ENCODE measurements at regions not wholly inside any gene's neighbourhood (a gene's known extent, or its start where the extent isn't known, plus 50 kb on each side); places are given as distances from the start of the nearest gene placed in this dataset.

DNA sequence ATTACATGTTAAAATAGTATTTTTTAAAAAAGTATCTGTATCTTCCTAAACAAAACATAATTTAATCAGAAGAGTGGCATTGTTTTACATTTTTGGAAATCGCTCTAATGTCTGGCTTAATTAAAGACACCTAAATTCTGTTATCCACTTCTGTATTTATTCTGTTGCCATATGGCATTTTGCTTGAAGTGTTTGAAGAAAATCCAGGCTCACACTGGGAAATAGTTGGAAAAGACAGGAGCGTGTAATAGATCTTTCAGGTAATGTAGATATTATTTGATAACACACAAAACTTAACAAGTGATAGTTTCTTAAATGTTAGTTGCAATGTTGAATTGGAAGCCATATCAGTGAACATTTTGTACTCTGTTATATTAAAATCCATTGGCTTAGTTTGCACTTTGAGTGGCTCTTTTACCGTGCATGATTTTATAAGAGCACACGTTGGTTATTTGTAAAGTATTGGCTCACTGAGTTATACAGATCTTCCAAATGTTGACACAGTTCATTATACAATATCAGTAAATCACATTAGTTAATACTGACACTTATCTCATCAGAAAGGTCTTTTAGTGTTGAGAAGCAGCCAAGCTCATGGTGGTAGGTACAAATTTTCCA lies 128.4 kb upstream of the NPVF start:
- TF ChIP-seq, protein P1, sequence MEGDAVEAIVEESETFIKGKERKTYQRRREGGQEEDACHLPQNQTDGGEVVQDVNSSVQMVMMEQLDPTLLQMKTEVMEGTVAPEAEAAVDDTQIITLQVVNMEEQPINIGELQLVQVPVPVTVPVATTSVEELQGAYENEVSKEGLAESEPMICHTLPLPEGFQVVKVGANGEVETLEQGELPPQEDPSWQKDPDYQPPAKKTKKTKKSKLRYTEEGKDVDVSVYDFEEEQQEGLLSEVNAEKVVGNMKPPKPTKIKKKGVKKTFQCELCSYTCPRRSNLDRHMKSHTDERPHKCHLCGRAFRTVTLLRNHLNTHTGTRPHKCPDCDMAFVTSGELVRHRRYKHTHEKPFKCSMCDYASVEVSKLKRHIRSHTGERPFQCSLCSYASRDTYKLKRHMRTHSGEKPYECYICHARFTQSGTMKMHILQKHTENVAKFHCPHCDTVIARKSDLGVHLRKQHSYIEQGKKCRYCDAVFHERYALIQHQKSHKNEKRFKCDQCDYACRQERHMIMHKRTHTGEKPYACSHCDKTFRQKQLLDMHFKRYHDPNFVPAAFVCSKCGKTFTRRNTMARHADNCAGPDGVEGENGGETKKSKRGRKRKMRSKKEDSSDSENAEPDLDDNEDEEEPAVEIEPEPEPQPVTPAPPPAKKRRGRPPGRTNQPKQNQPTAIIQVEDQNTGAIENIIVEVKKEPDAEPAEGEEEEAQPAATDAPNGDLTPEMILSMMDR (conservative IDR thresholded peaks at IDR 0.05; ENCODE audit: low read depth, low read length) = no peak
- no peak overlapping the region for H3K4me3 ChIP-seq (ENCODE audit: low read depth, low read length)
- no peak for DNase-seq (ENCODE audit: low read depth)

DNA sequence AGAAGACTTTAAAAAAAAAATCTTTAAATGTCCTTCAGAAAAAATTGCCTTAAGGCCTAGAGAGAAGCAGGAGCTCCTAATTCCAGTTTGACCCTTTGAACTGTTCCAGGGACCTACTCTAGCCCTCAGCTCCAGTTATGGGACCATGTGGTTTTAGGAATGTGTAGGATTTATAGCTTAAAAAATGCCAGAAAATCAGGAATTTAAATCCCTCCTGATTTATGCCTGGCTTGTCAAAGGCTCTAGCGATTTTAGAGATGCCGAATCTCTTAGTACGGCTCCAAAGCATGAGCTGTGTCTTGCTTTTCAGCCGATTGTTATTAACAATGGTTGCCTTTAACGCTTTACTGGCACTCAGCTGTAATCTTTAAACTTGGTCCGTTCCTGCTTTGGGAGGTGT lies 130.6 kb upstream of the NPVF start:
- no peak overlapping the region for H3K4me3 ChIP-seq (ENCODE audit: low read depth, low read length)
- DNase-seq (ENCODE audit: low read depth) = no peak
- TF ChIP-seq, protein P1 (conservative IDR thresholded peaks at IDR 0.05; ENCODE audit: low read depth, low read length) = no peak

DNA sequence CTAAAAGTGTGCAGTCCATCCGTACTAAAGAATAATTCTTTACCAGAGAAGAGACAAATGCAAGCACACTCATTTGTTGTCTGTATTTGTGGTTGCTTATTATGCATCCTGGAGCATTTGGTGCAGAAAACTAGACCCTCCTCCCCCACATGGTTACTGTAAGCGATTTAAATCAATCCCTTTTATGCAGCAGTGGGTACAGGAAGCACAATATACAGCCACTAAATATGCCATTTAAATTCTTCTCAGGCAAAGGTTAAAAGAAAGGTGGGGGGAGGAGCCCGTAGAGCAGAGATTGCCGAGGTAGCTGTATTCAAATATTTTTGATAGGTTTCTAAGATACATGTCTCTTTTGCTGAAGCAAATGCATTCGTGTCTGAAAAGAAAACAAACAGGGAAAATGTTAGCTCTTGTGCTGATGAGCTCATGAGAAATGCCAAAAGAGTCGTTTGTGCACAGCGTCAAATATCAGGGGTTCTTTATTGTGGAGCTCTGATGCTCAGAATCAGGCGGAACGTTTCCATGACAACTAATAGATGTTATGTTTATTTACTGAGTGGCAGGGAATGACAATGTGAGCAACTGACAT lies 131.3 kb upstream of the NPVF start:
- H3K4me3 ChIP-seq (ENCODE audit: low read depth, low read length) = no peak overlapping the region
- DNase-seq (ENCODE audit: low read depth) = no peak
- TF ChIP-seq, protein P1 (conservative IDR thresholded peaks at IDR 0.05; ENCODE audit: low read depth, low read length) = no peak

DNA sequence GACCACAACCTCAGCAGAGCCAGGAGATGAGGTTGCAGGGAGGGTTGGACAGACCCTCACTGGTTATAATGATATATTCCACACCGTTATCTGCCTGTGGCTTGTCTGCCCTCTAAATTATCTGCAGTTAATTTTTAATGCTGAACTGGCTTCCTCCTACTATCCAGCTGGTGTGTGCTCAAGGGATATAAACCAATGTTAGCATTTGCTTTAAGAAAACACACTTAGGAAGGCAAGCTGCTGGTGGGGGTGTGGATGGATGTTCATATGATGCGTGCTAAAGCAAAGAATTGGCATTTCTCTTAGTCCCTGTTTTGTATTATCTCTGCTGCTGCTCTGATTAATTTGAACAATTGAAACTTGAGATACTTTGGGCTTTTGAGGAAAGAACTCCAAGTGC lies 132.2 kb upstream of the NPVF start:
- no peak for DNase-seq (ENCODE audit: low read depth)
- TF ChIP-seq, protein P1 (conservative IDR thresholded peaks at IDR 0.05; ENCODE audit: low read depth, low read length) = no peak
- H3K4me3 ChIP-seq (ENCODE audit: low read depth, low read length) = no peak overlapping the region

DNA sequence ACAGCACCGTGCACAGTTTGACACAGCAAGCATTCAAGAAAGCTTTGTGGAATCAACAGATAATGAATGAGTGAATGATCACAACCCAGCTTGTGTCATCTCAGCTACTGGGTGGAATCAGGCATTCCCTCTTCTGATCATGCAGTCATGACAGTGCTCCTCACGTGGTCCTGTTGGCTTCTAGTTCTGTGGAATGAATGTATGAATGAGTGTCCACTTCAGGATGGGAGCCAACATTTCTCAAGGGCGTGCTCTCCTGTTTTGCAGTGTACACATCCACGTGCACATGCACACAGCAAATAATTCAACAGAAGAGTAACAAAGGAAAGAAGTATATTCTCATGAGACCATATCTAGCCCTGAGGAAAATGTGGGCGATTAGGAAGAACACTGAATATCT lies 133.1 kb upstream of the NPVF start:
- TF ChIP-seq, protein P1 (conservative IDR thresholded peaks at IDR 0.05; ENCODE audit: low read depth, low read length) = no peak
- DNase-seq (ENCODE audit: low read depth) = no peak
- H3K4me3 ChIP-seq (ENCODE audit: low read depth, low read length) = no peak overlapping the region

DNA sequence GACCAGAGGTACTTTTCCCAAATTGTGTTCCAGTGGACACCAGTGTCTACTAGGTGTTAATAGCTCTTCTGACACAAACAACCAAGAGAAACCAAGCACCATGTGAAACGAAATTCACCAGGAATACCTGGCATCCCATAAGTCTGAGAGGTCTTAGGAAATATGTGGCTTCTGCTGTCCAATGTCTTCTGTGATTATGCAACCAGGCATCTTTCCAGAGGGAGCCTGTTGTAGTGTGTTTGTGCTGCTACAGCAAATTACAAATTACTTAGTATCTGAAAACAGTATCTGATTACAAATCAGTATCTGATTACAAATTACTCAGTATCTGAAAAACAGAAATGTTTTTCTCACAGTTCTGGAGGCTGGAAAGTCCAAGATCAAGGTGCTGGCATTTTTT lies 133.6 kb upstream of the NPVF start:
- H3K4me3 ChIP-seq (ENCODE audit: low read depth, low read length) = no peak overlapping the region
- no peak for DNase-seq (ENCODE audit: low read depth)
- TF ChIP-seq, protein P1 (conservative IDR thresholded peaks at IDR 0.05; ENCODE audit: low read depth, low read length) = no peak

DNA sequence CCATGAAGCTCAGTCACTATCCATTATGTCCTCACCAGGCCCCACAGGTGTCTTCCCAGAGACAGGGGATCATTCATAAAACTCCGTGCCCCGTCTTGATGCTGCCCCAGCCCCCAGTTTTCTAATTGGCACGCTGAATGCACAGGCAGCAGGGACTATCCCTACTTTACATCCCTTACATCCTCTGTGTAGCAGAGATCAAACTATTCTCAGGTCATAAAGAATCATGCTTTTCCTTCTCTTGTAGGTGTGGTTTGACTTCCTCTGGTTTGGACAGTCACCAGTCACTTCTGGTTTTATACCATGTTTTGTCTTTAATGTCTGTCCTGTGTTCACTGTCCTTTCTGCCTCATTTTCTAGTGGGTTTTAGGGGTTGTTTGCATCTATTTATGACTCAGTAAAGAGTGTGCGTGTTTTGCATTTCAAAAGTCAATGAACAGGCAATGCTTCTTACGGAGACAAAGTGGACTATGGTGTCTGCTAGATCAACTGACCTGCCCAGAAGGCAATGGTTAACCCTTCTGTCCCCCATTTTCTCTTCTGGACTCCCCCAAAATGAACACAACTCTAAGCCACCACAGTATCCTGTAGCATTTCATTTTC lies 140.4 kb upstream of the NPVF start:
- DNase-seq (ENCODE audit: low read depth) = no peak
- H3K4me3 ChIP-seq (ENCODE audit: low read depth, low read length) = no peak overlapping the region
- TF ChIP-seq, protein P1 (conservative IDR thresholded peaks at IDR 0.05; ENCODE audit: low read depth, low read length) = no peak
